Ishikawa (cell line): ENCODE measurements at regions not wholly inside any gene's neighbourhood (a gene's known extent, or its start where the extent isn't known, plus 50 kb on each side); places are given as distances from the start of the nearest gene placed in this dataset.

Source experiments
- CEBPB ChIP-seq: IDR thresholded peaks from 2 replicates; pipeline ENCODE4 v1.6.1; 2012
- CREB1 ChIP-seq: IDR thresholded peaks from 2 replicates; pipeline ENCODE4 v1.6.1; 2012; ENCODE audit warnings: low read depth
- EGR1 ChIP-seq: IDR thresholded peaks from 2 replicates; pipeline ENCODE4 v1.6.1; 2012
- EP300 ChIP-seq: IDR thresholded peaks from 2 replicates; pipeline ENCODE4 v1.6.1; 2012; ENCODE audit warnings: borderline replicate concordance
- FOXM1 ChIP-seq: IDR thresholded peaks from 2 replicates; pipeline ENCODE4 v1.6.1; 2012; ENCODE audit warnings: low read depth, borderline replicate concordance
- MAX ChIP-seq: IDR thresholded peaks from 2 replicates; pipeline ENCODE4 v1.6.1; 2012
- NFIC ChIP-seq: IDR thresholded peaks from 2 replicates; pipeline ENCODE4 v1.6.1; 2012
- RAD21 ChIP-seq: IDR thresholded peaks from 2 replicates; pipeline ENCODE4 v1.6.1; 2012; ENCODE audit warnings: low read depth
- REST ChIP-seq: IDR thresholded peaks from 2 replicates; pipeline ENCODE4 v1.6.1; 2012; ENCODE audit warnings: low read depth, mild to moderate bottlenecking
- TAF1 ChIP-seq: IDR thresholded peaks from 2 replicates; pipeline ENCODE4 v1.6.1; 2012; ENCODE audit warnings: low read depth, mild to moderate bottlenecking
- TCF12 ChIP-seq: IDR thresholded peaks from 2 replicates; pipeline ENCODE4 v1.6.1; 2012; ENCODE audit warnings: low read depth
- TEAD4 ChIP-seq: IDR thresholded peaks from 2 replicates; pipeline ENCODE4 v1.6.1; 2012
- USF1 ChIP-seq: IDR thresholded peaks from 2 replicates; pipeline ENCODE4 v1.6.1; 2012
- YY1 ChIP-seq: IDR thresholded peaks from 2 replicates; pipeline ENCODE4 v1.6.1; 2012; ENCODE audit warnings: low read depth
- ZBTB7A ChIP-seq: IDR thresholded peaks from 2 replicates; pipeline ENCODE4 v1.6.1; 2012; ENCODE audit warnings: low read depth

- TF ChIP-seq EGR1 (no peak), TEAD4 (no peak), ZBTB7A (no peak), YY1 (no peak), USF1 (no peak), FOXM1 (no peak), EP300 (no peak), RAD21 (no peak), MAX (no peak), CREB1 (no peak), REST (no peak), TAF1 (no peak), NFIC (no peak), TCF12 (no peak), CEBPB (no peak)
Observed at GRCh38 chr5:144779368-144779767, 608.7 kb downstream of the KCTD16 start.

- TF ChIP-seq EGR1 (no peak), ZBTB7A (no peak), MAX (no peak), CEBPB (no peak), RAD21 (no peak), CREB1 (no peak), YY1 (no peak), REST (no peak), EP300 (no peak), USF1 (no peak), FOXM1 (no peak), NFIC (no peak), TAF1 (no peak), TEAD4 (no peak), TCF12 (no peak)
Observed at GRCh38 chr5:144778561-144778960, 607.9 kb downstream of the KCTD16 start.

- TF ChIP-seq NFIC (no peak), FOXM1 (no peak), TAF1 (no peak), TCF12 (no peak), EGR1 (no peak)
Observed at GRCh38 chr5:144774197-144774596, 603.5 kb downstream of the KCTD16 start.

- TF ChIP-seq TEAD4 (no peak), RAD21 (no peak), YY1 (no peak), CEBPB (no peak), USF1 (no peak), FOXM1 (no peak), NFIC (no peak), EGR1 (no peak), TCF12 (no peak), ZBTB7A (no peak), EP300 (no peak), REST (no peak), CREB1 (no peak), TAF1 (no peak), MAX (no peak)
Observed at GRCh38 chr5:144773628-144774027, 603.0 kb downstream of the KCTD16 start.
